ENCODE measurements at regions not wholly inside any gene's neighbourhood (a gene's known extent, or its start where the extent isn't known, plus 50 kb on each side); places are given as distances from the start of the nearest gene placed in this dataset.

DNA sequence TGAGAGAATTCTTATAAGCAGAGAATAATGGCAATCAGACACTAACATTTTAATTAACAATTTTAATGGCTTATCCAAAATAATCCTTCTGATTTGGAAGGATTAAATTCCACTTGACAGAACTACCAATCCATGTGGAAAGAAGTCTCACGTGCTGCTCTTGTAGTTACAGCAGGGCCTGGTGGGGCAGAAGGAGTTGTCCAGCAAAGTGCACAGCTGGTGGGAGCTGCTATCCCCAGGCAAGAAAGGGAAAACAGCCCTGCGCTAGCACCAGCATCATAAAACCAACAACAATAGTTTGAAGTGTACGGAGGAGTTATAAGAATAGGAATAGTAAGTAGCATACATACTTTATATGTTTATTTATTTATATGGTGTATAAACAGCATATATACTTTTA is 127.4 kb upstream of the TRIM2 start:
- DNase-seq (ENCODE audit: low spot score): no peak

DNA sequence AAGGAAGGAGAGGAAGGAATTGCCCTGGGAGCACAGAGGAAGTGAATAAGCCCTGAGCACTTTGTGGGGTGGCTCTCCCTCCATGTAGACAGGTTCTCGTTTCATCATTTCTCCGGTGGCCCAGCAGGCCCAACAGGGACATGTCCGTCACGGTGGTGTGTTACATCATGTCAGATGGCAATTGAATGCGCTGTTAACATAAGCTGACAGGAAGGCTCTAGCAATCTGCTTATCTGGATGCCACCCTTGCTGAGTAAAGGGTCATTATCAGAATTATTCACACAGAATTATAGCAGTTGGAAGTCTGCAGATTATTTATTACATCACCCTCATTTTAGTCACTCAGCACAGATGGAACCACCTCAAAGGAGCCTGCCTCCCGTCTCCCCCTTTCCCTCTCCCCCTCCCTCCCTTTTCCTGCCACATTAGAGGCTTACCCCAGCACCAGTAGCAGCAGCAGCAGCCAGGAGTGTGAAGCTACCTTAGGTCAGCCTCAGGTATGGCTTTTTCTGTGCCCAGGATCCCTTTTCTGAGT is 124.3 kb upstream of the TRIM2 start:
- DNase-seq (ENCODE audit: low spot score): no peak

GRCh38 chr4:153081006-153081580 is 123.2 kb upstream of the TRIM2 start:
- DNase-seq (ENCODE audit: low spot score): no peak

DNA sequence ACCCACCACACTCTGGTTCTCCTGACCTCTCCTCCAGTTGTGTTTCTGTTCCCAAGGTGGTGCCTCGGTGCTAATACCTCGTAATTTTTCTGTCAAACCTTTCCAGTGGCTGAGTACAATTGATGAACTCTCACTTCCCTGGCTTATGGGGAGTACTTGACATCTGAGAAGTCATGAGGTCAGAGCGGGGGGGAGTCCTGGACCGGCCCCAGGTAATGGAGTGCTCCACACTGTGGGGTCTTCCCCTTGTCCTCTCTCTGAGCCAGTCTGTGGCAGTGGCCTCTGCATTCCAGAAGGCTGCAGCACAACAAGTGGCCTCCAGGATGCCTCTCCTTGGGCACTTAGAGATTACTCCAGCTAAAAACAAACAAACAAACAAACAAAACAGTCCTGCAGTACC is 122.5 kb upstream of the TRIM2 start:
- DNase-seq (ENCODE audit: low spot score): no peak

- no peak for DNase-seq (ENCODE audit: low spot score)
Measured at GRCh38 chr4:153082322-153083301, 121.6 kb upstream of the TRIM2 start.

- no peak for DNase-seq (ENCODE audit: low spot score)
Measured at GRCh38 chr4:153083447-153083947, 120.7 kb upstream of the TRIM2 start.

GRCh38 chr4:153084224-153084979 is 119.8 kb upstream of the TRIM2 start:
- no peak for DNase-seq (ENCODE audit: low spot score)

GRCh38 chr4:153084980-153085630 is 119.1 kb upstream of the TRIM2 start:
- no peak for DNase-seq (ENCODE audit: low spot score)

GRCh38 chr4:153087671-153088194 is 116.5 kb upstream of the TRIM2 start:
- DNase-seq (ENCODE audit: low spot score): no peak

- DNase-seq (ENCODE audit: low spot score): no peak
Measured at GRCh38 chr4:153089742-153090141, 114.5 kb upstream of the TRIM2 start.

DNA sequence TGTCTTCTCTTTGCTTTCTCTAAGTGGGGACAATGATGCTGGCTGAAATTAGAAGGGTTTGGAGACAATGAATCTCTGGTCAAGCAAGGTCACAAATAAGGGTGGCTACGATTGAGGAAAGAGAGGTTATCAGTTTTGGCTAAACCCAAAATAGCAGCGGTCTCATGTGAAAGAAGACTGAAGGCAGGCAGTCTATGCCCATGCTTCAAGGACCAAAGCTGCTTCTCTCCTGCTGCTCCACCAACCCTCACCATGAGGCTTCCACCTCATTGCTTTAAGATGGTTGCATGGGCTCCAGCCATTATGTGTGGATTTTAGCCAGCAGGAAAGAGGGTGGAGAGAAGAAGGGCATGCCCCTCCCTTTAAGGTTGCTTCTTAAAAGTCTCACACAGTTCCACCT is 114.1 kb upstream of the TRIM2 start:
- no peak for DNase-seq (ENCODE audit: low spot score)

GRCh38 chr4:153090670-153091385 is 113.4 kb upstream of the TRIM2 start:
- no peak for DNase-seq (ENCODE audit: low spot score)

DNA sequence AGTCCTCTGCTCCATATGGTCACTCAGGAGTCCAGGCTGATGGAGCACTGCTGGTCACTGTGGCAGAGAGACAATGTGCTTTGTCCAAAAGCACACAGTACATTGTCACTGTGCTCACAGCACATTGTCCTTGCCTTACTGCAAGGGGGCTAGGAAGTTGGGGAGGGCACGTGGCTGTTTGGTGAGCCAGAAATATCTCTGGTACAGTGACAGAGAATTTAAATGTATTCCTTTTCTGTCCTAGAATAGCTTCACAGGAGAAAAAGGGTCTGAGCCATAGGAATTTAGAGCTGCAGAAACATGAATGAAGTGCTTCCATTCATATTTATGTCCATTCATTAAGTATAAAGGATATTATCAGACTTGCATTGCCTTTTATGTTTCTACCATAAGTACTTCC is 110.8 kb upstream of the TRIM2 start:
- DNase-seq (ENCODE audit: low spot score): no peak

- DNase-seq (ENCODE audit: low spot score): no peak
Measured at GRCh38 chr4:153093802-153094201, 110.4 kb upstream of the TRIM2 start.

GRCh38 chr4:153094435-153094834 is 109.8 kb upstream of the TRIM2 start:
- no peak for DNase-seq (ENCODE audit: low spot score)

DNA sequence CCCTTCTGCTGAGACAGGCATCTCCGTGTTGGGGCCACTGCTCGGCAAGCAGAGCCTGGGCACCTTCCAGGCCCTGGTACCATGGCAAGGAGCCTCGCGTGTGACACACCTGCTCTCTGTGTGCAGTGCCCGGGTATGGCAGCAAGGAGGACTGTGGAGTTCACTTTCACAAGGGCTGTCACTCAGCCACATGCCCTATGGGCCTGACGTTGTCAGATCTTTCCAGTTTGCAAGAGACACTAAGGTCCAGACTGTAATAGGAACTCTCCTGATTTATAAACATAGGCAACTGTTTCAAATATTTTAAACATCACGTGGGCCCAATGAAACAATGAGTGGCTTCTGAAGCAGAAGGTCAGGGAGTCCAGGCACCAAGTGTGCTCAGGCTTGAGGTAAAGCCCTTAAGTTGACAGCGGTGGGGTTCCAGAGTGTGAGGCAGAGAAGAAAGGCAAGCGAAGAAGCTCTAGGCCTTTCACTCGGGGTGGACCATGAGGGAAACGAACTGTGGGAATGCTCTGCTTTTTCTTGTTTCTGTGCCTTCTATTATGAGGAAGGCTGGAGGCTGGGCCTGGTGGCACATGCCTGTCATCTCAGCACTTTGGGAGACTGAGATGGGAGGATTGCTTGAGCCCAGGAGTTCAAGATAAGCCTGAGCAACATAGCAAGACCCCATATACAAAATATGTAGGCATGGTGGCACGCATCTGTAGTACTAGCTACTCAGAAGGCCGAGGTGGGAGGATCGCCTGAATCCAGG is 108.6 kb upstream of the TRIM2 start:
- no peak for DNase-seq (ENCODE audit: low spot score)

- DNase-seq (ENCODE audit: low spot score): no peak
Measured at GRCh38 chr4:153096344-153096743, 107.9 kb upstream of the TRIM2 start.

DNA sequence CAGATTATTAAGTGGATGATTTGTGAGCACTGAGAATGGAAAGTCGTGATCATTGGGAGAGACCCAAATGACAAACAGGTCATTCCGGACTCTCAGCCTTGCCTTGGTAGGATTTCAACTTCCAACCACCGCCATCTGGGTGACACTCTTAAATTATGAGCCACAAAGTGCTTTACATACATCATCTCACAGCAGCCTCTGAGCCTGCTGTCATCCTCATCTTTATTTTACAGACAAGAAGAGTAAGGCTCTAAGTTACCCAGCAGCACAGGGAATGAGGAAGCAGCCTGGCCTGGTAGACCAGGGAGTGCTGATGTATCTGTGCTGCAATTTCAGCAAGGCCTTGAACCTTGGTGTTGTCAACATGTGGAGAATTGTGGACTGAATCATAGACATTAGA is 105.8 kb upstream of the TRIM2 start:
- no peak for DNase-seq (ENCODE audit: low spot score)

- DNase-seq (ENCODE audit: low spot score): no peak
Measured at GRCh38 chr4:153099391-153100140, 104.7 kb upstream of the TRIM2 start.
